ENCODE measurements at regions not wholly inside any gene's neighbourhood (a gene's known extent, or its start where the extent isn't known, plus 50 kb on each side); places are given as distances from the start of the nearest gene placed in this dataset.

GRCh38 chr4:128477540-128477939 lies 189.9 kb upstream of the PGRMC2 start:
- TF ChIP-seq CTCF (IDR thresholded peaks at IDR 0.05) (no peak), TCF7L2 (IDR thresholded peaks at IDR 0.05; ENCODE audit: low read depth, low read length) (no peak)
- TF ChIP-seq, protein P1, sequence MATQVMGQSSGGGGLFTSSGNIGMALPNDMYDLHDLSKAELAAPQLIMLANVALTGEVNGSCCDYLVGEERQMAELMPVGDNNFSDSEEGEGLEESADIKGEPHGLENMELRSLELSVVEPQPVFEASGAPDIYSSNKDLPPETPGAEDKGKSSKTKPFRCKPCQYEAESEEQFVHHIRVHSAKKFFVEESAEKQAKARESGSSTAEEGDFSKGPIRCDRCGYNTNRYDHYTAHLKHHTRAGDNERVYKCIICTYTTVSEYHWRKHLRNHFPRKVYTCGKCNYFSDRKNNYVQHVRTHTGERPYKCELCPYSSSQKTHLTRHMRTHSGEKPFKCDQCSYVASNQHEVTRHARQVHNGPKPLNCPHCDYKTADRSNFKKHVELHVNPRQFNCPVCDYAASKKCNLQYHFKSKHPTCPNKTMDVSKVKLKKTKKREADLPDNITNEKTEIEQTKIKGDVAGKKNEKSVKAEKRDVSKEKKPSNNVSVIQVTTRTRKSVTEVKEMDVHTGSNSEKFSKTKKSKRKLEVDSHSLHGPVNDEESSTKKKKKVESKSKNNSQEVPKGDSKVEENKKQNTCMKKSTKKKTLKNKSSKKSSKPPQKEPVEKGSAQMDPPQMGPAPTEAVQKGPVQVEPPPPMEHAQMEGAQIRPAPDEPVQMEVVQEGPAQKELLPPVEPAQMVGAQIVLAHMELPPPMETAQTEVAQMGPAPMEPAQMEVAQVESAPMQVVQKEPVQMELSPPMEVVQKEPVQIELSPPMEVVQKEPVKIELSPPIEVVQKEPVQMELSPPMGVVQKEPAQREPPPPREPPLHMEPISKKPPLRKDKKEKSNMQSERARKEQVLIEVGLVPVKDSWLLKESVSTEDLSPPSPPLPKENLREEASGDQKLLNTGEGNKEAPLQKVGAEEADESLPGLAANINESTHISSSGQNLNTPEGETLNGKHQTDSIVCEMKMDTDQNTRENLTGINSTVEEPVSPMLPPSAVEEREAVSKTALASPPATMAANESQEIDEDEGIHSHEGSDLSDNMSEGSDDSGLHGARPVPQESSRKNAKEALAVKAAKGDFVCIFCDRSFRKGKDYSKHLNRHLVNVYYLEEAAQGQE (IDR thresholded peaks at IDR 0.05; ENCODE audit: insufficient read depth in 1 of 2, low read depth in 2 of 2, low read length in 1 of 2), result no peak
